ENCODE measurements at regions not wholly inside any gene's neighbourhood (a gene's known extent, or its start where the extent isn't known, plus 50 kb on each side); places are given as distances from the start of the nearest gene placed in this dataset.

- intact Hi-C loops (cut with DNase I, micrococcal nuclease): no loop called here
- H3K4me1 Mint-ChIP-seq: no peaks in the 10 kb centered on the region
These were observed 89.1 kb upstream of the HAND1 start for GRCh38 chr5:154567155-154567554.

GRCh38 chr5:154566146-154566680 lies 88.2 kb upstream of the HAND1 start:
- no peak overlapping the region for H3K4me3 Mint-ChIP-seq
- H3K4me1 Mint-ChIP-seq: no peaks in the 10 kb centered on the region
- POLR2A ChIA-PET: interaction anchor here (0.6 kb wide), 1 partner anchor 1025 kb away, joined by 4 read pairs; no protein-coding TSS in a partner anchor
- peaks cover 20% of the 10 kb centered on the region for H3K27me3 Mint-ChIP-seq
- no peaks in the 10 kb centered on the region for H3K9me3 Mint-ChIP-seq (ENCODE audit: low read depth)
- no peaks in the 10 kb centered on the region for H3K36me3 Mint-ChIP-seq (ENCODE audit: low read depth)
- CTCF ChIA-PET: no interaction called here
- no peak for ATAC-seq
- no peak overlapping the region for H3K27ac Mint-ChIP-seq
- DNase-seq: no peak
- intact Hi-C loops (cut with DNase I, micrococcal nuclease): no loop called here

More at GRCh38 chr5:154567155-154567554, 89.1 kb upstream of the HAND1 start:
- POLR2A ChIA-PET: no interaction called here
- Mint-ChIP-seq H3K36me3 (ENCODE audit: low read depth) (no peaks in the 10 kb centered on the region), H3K9me3 (ENCODE audit: low read depth) (no peaks in the 10 kb centered on the region), H3K4me3 (no peak overlapping the region), H3K27ac (no peak overlapping the region), H3K27me3 (peaks cover 20% of the 10 kb centered on the region)
- ATAC-seq: no peak
- no peak for DNase-seq
- CTCF ChIA-PET: no interaction called here

GRCh38 chr5:154565123-154565522 lies 87.1 kb upstream of the HAND1 start:
- H3K9me3 Mint-ChIP-seq (ENCODE audit: low read depth): no peaks in the 10 kb centered on the region
- H3K4me1 Mint-ChIP-seq: no peaks in the 10 kb centered on the region
- H3K4me3 Mint-ChIP-seq: no peak overlapping the region
- ATAC-seq (no peak), DNase-seq (no peak)
- H3K27me3 Mint-ChIP-seq: peaks cover 20% of the 10 kb centered on the region
- CTCF ChIA-PET: no interaction called here
- POLR2A ChIA-PET: no interaction called here
- intact Hi-C loops (cut with DNase I, micrococcal nuclease): no loop called here
- H3K27ac Mint-ChIP-seq: no peak overlapping the region
- H3K36me3 Mint-ChIP-seq (ENCODE audit: low read depth): no peaks in the 10 kb centered on the region

GRCh38 chr5:154562244-154562880 lies 84.3 kb upstream of the HAND1 start:
- Mint-ChIP-seq H3K27me3 (peaks cover 29% of the 10 kb centered on the region), H3K27ac (no peak overlapping the region), H3K4me3 (no peak overlapping the region), H3K36me3 (ENCODE audit: low read depth) (no peaks in the 10 kb centered on the region), H3K9me3 (ENCODE audit: low read depth) (no peaks in the 10 kb centered on the region), H3K4me1 (no peaks in the 10 kb centered on the region)
- ChIA-PET POLR2A (no interaction called here), CTCF (interaction anchor here (0.8 kb wide), 1 partner anchor 152 kb away, joined by 3 read pairs; no protein-coding TSS in a partner anchor)
- intact Hi-C loops (cut with DNase I, micrococcal nuclease): no loop called here
- DNase-seq (no peak), ATAC-seq (no peak)

GRCh38 chr5:154559398-154560276 lies 81.6 kb upstream of the HAND1 start:
- peaks cover under 1% of the 10 kb centered on the region for H3K9me3 Mint-ChIP-seq (ENCODE audit: low read depth)
- no peak for ATAC-seq
- ChIA-PET POLR2A (no interaction called here), CTCF (no interaction called here)
- H3K4me1 Mint-ChIP-seq: no peaks in the 10 kb centered on the region
- no peak overlapping the region for H3K4me3 Mint-ChIP-seq
- H3K27ac Mint-ChIP-seq: no peak overlapping the region
- intact Hi-C loops (cut with DNase I, micrococcal nuclease): no loop called here
- peaks cover 20% of the 10 kb centered on the region for H3K27me3 Mint-ChIP-seq
- H3K36me3 Mint-ChIP-seq (ENCODE audit: low read depth): no peaks in the 10 kb centered on the region
- DNase-seq: no peak

- no peak overlapping the region for H3K4me3 Mint-ChIP-seq
- CTCF ChIA-PET: no interaction called here
These were observed 79.5 kb upstream of the HAND1 start for GRCh38 chr5:154557548-154557947.

GRCh38 chr5:154547551-154547950 lies 69.5 kb upstream of the HAND1 start:
- ATAC-seq (no peak), DNase-seq (no peak)
- peaks cover 27% of the 10 kb centered on the region for H3K27me3 Mint-ChIP-seq
- CTCF ChIA-PET: no interaction called here
- H3K36me3 Mint-ChIP-seq (ENCODE audit: low read depth): no peaks in the 10 kb centered on the region
- POLR2A ChIA-PET: no interaction called here
- intact Hi-C loops (cut with DNase I, micrococcal nuclease): no loop called here
- no peak overlapping the region for H3K4me3 Mint-ChIP-seq
- H3K4me1 Mint-ChIP-seq: no peaks in the 10 kb centered on the region
- H3K27ac Mint-ChIP-seq: no peak overlapping the region
- peaks cover 4% of the 10 kb centered on the region for H3K9me3 Mint-ChIP-seq (ENCODE audit: low read depth)

More at GRCh38 chr5:154557548-154557947, 79.5 kb upstream of the HAND1 start:
- Mint-ChIP-seq H3K27me3 (peaks cover 12% of the 10 kb centered on the region), H3K9me3 (ENCODE audit: low read depth) (peaks cover 4% of the 10 kb centered on the region), H3K36me3 (ENCODE audit: low read depth) (no peaks in the 10 kb centered on the region), H3K27ac (no peak overlapping the region), H3K4me1 (no peaks in the 10 kb centered on the region)
- POLR2A ChIA-PET: no interaction called here
- DNase-seq (no peak), ATAC-seq (no peak)
- intact Hi-C loops (cut with DNase I, micrococcal nuclease): no loop called here

GRCh38 chr5:154546719-154547118 lies 68.7 kb upstream of the HAND1 start:
- peaks cover 4% of the 10 kb centered on the region for H3K9me3 Mint-ChIP-seq (ENCODE audit: low read depth)
- no peak overlapping the region for H3K27ac Mint-ChIP-seq
- intact Hi-C loops (cut with DNase I, micrococcal nuclease): no loop called here
- ATAC-seq (no peak), DNase-seq (no peak)
- POLR2A ChIA-PET: no interaction called here
- no peaks in the 10 kb centered on the region for H3K4me1 Mint-ChIP-seq
- H3K27me3 Mint-ChIP-seq: peaks cover 29% of the 10 kb centered on the region
- CTCF ChIA-PET: interaction anchor here (1.0 kb wide), 1 partner anchor 25 kb away, joined by 4 read pairs; no protein-coding TSS in a partner anchor
- H3K4me3 Mint-ChIP-seq: no peak overlapping the region
- no peaks in the 10 kb centered on the region for H3K36me3 Mint-ChIP-seq (ENCODE audit: low read depth)

- POLR2A ChIA-PET: no interaction called here
- intact Hi-C loops (cut with DNase I, micrococcal nuclease): no loop called here
- no peak overlapping the region for H3K27ac Mint-ChIP-seq
- CTCF ChIA-PET: no interaction called here
- H3K4me1 Mint-ChIP-seq: no peaks in the 10 kb centered on the region
- DNase-seq (no peak), ATAC-seq (no peak)
- H3K9me3 Mint-ChIP-seq (ENCODE audit: low read depth): no peaks in the 10 kb centered on the region
- no peaks in the 10 kb centered on the region for H3K36me3 Mint-ChIP-seq (ENCODE audit: low read depth)
- H3K4me3 Mint-ChIP-seq: no peak overlapping the region
- H3K27me3 Mint-ChIP-seq: peaks cover 21% of the 10 kb centered on the region
These were observed 66.6 kb upstream of the HAND1 start for GRCh38 chr5:154544646-154545045.

- Mint-ChIP-seq H3K9me3 (ENCODE audit: low read depth) (no peaks in the 10 kb centered on the region), H3K4me3 (no peak overlapping the region), H3K36me3 (ENCODE audit: low read depth) (no peaks in the 10 kb centered on the region), H3K27me3 (peaks cover 23% of the 10 kb centered on the region), H3K27ac (no peak overlapping the region), H3K4me1 (no peaks in the 10 kb centered on the region)
- DNase-seq (no peak), ATAC-seq (no peak)
- intact Hi-C loops (cut with DNase I, micrococcal nuclease): no loop called here
- ChIA-PET POLR2A (no interaction called here), CTCF (no interaction called here)
These were observed 65.4 kb upstream of the HAND1 start for GRCh38 chr5:154543380-154543779.

GRCh38 chr5:154542581-154542980 lies 64.6 kb upstream of the HAND1 start:
- Mint-ChIP-seq H3K4me3 (no peak overlapping the region), H3K27ac (no peak overlapping the region), H3K4me1 (no peaks in the 10 kb centered on the region), H3K36me3 (ENCODE audit: low read depth) (no peaks in the 10 kb centered on the region), H3K9me3 (ENCODE audit: low read depth) (no peaks in the 10 kb centered on the region), H3K27me3 (peaks cover 21% of the 10 kb centered on the region)
- ChIA-PET POLR2A (no interaction called here), CTCF (no interaction called here)
- intact Hi-C loops (cut with DNase I, micrococcal nuclease): no loop called here
- ATAC-seq (no peak), DNase-seq (no peak)

GRCh38 chr5:154542000-154542399 lies 64.0 kb upstream of the HAND1 start:
- CTCF ChIA-PET: no interaction called here
- DNase-seq: no peak
- POLR2A ChIA-PET: no interaction called here
- no peaks in the 10 kb centered on the region for H3K36me3 Mint-ChIP-seq (ENCODE audit: low read depth)
- no peak for ATAC-seq
- no peak overlapping the region for H3K4me3 Mint-ChIP-seq
- no peaks in the 10 kb centered on the region for H3K9me3 Mint-ChIP-seq (ENCODE audit: low read depth)
- H3K4me1 Mint-ChIP-seq: no peaks in the 10 kb centered on the region
- H3K27me3 Mint-ChIP-seq: peaks cover 18% of the 10 kb centered on the region
- intact Hi-C loops (cut with DNase I, micrococcal nuclease): no loop called here
- no peak overlapping the region for H3K27ac Mint-ChIP-seq

All from activated CD4-positive, alpha-beta T cell treated with anti-CD3 and anti-CD28 coated beads for 36 hours (primary cell).